CD4-positive, alpha-beta memory T cell (primary cell): ENCODE measurements at regions not wholly inside any gene's neighbourhood (a gene's known extent, or its start where the extent isn't known, plus 50 kb on each side); places are given as distances from the start of the nearest gene placed in this dataset.
A peak's percentile ranks its signal among the peaks of the same experiment; 100 is the strongest.

Experiments used
- CTCF ChIA-PET: fragments of 350-600 bp; sonication (Branson Sonifier 250); formaldehyde crosslinking; loops from one replicate; lab custom pipeline; 2021; ENCODE audit warnings: inconsistent platforms; ENCODE audit not compliant: partially characterized antibody; lab: Charles Lee
- POLR2A ChIA-PET: fragments of 350-600 bp; sonication (Branson Sonifier 250); formaldehyde crosslinking; loops from one replicate; lab custom pipeline; 2021; ENCODE audit not compliant: partially characterized antibody; lab: Charles Lee
- DNase-seq, 5 donors: peaks; one replicate each; pipeline versions ENCODE4 v3.0.0 to v3.0.0-alpha.2; 2020 to 2022; ENCODE audit warnings: mixed read lengths in 1 of 5
- H3K27ac ChIP-seq: one replicate; pipeline ENCODE4 v1.7.0; 2013; ENCODE audit warnings: low read depth, low read length
- H3K27me3 ChIP-seq: 2 replicates; pipeline ENCODE4 v1.7.0; 2013; ENCODE audit warnings: mild to moderate bottlenecking, low read length, moderate library complexity; ENCODE audit not compliant: insufficient read depth
- H3K36me3 ChIP-seq: 2 replicates; pipeline ENCODE4 v1.7.0; 2013; ENCODE audit warnings: mild to moderate bottlenecking, low read length, moderate library complexity; ENCODE audit not compliant: insufficient read depth
- H3K4me1 ChIP-seq: 2 replicates; pipeline ENCODE4 v1.7.0; 2013; ENCODE audit warnings: mild to moderate bottlenecking, low read length, moderate library complexity; ENCODE audit not compliant: insufficient read depth
- H3K4me3 ChIP-seq, 2 donors: one replicate each; pipeline ENCODE4 v1.7.0; 2013; ENCODE audit warnings: low read length in 2 of 2, mild to moderate bottlenecking in 1 of 2
- H3K9me3 ChIP-seq, 2 donors: one replicate each; pipeline ENCODE4 v1.7.0; 2013; ENCODE audit warnings: low read length in 2 of 2, control low read depth in 1 of 2; ENCODE audit not compliant: control insufficient read depth in 1 of 2
- H3K27ac Mint-ChIP-seq, 7 donors: one replicate each; pipeline ENCODE4 v1.8.0; 2020 to 2021; ENCODE audit warnings: mixed read lengths in 7 of 7, mild to moderate bottlenecking in 6 of 7, inconsistent platforms in 3 of 7, moderate library complexity in 3 of 7
- H3K27me3 Mint-ChIP-seq, 2 donors: one replicate each; pipeline ENCODE4 v1.8.0; 2020 to 2021; ENCODE audit warnings: mixed read lengths in 2 of 2
- H3K36me3 Mint-ChIP-seq, 2 donors: one replicate each; pipeline ENCODE4 v1.8.0; 2020 to 2021; ENCODE audit warnings: mixed read lengths in 2 of 2, inconsistent platforms in 1 of 2, mild to moderate bottlenecking in 1 of 2
- H3K4me1 Mint-ChIP-seq, 4 donors: one replicate each; pipeline ENCODE4 v1.8.0; 2020 to 2021; ENCODE audit warnings: mixed read lengths in 4 of 4, mild to moderate bottlenecking in 1 of 4
- H3K4me3 Mint-ChIP-seq, 8 donors: one replicate each; pipeline ENCODE4 v1.8.0; 2020 to 2021; ENCODE audit warnings: mixed read lengths in 8 of 8, mild to moderate bottlenecking in 7 of 8, moderate library complexity in 6 of 8, inconsistent platforms in 3 of 8
- H3K9me3 Mint-ChIP-seq, 8 donors: one replicate each; pipeline ENCODE4 v1.8.0; 2020 to 2021; ENCODE audit warnings: mixed read lengths in 8 of 8, mild to moderate bottlenecking in 5 of 8, inconsistent platforms in 3 of 8, moderate library complexity in 1 of 8
- intact Hi-C: fragments of 100-400 bp; cut with micrococcal nuclease; formaldehyde crosslinking; loops from one replicate; pipeline ENCODE4 v1.15.1; 2023

- Histone ChIP-seq H3K27ac (no peak overlapping the region), H3K36me3 (no peaks in the 10 kb centered on the region), H3K4me3 (no peak overlapping the region), H3K9me3 (no peaks in the 10 kb centered on the region), H3K27me3 (no peaks in the 10 kb centered on the region), H3K4me1 (no peaks in the 10 kb centered on the region)
- H3K4me1 Mint-ChIP-seq: no peaks in the 10 kb centered on the region
- H3K27me3 Mint-ChIP-seq: no peaks in the 10 kb centered on the region
- H3K27ac Mint-ChIP-seq: no peak overlapping the region
- no peak overlapping the region for H3K4me3 Mint-ChIP-seq
- no peaks in the 10 kb centered on the region for H3K9me3 Mint-ChIP-seq
- intact Hi-C loops: no loop called here
- CTCF ChIA-PET: interaction anchor here (1.2 kb wide), 1 partner anchor 29 kb away, joined by 4 read pairs; no protein-coding TSS in a partner anchor
- no peaks in the 10 kb centered on the region for H3K36me3 Mint-ChIP-seq
- DNase-seq: no peak
- POLR2A ChIA-PET: no interaction called here
Observed at GRCh38 chr3:25894101-25894500, 104.2 kb downstream of the OXSM start.

- Mint-ChIP-seq H3K36me3 (no peaks in the 10 kb centered on the region), H3K4me3 (no peak overlapping the region), H3K4me1 (peaks cover 3 to 7% (median 4%) of the 10 kb centered on the region in 4 donors), H3K27me3 (no peaks in the 10 kb centered on the region), H3K27ac (no peak overlapping the region), H3K9me3 (no peaks in the 10 kb centered on the region)
- Histone ChIP-seq H3K4me3 (no peak overlapping the region), H3K9me3 (no peaks in the 10 kb centered on the region), H3K27ac (no peak overlapping the region), H3K27me3 (no peaks in the 10 kb centered on the region), H3K36me3 (no peaks in the 10 kb centered on the region), H3K4me1 (no peaks in the 10 kb centered on the region)
- ChIA-PET CTCF (interaction anchor here (1.2 kb wide), 1 partner anchor 30 kb away, joined by 4 read pairs; no protein-coding TSS in a partner anchor), POLR2A (no interaction called here)
- intact Hi-C loops: no loop called here
- DNase-seq: no peak
Observed at GRCh38 chr3:25895031-25895430, 105.1 kb downstream of the OXSM start.

- Histone ChIP-seq H3K9me3 (no peaks in the 10 kb centered on the region), H3K27ac (no peak overlapping the region), H3K4me1 (no peaks in the 10 kb centered on the region), H3K36me3 (no peaks in the 10 kb centered on the region), H3K27me3 (no peaks in the 10 kb centered on the region), H3K4me3 (no peak overlapping the region)
- H3K27me3 Mint-ChIP-seq: no peaks in the 10 kb centered on the region
- peaks cover 6 to 11% (median 8%) of the 10 kb centered on the region in 4 donors for H3K4me1 Mint-ChIP-seq
- H3K27ac Mint-ChIP-seq: no peak overlapping the region
- POLR2A ChIA-PET: no interaction called here
- intact Hi-C loops: no loop called here
- CTCF ChIA-PET: interaction anchor here (1.2 kb wide), 1 partner anchor 30 kb away, joined by 4 read pairs; no protein-coding TSS in a partner anchor
- no peaks in the 10 kb centered on the region for H3K9me3 Mint-ChIP-seq
- no peak for DNase-seq
- H3K36me3 Mint-ChIP-seq: no peaks in the 10 kb centered on the region
- no peak overlapping the region for H3K4me3 Mint-ChIP-seq
Observed at GRCh38 chr3:25895443-25895842, 105.6 kb downstream of the OXSM start.

- intact Hi-C loops: no loop called here
- POLR2A ChIA-PET: no interaction called here
- Histone ChIP-seq H3K36me3 (no peaks in the 10 kb centered on the region), H3K4me1 (peaks cover 15% of the 10 kb centered on the region), H3K27me3 (no peaks in the 10 kb centered on the region), H3K27ac (no peak overlapping the region), H3K9me3 (no peaks in the 10 kb centered on the region), H3K4me3 (no peak overlapping the region)
- no peak for DNase-seq
- Mint-ChIP-seq H3K9me3 (no peaks in the 10 kb centered on the region), H3K27ac (no peak overlapping the region), H3K36me3 (no peaks in the 10 kb centered on the region), H3K27me3 (no peaks in the 10 kb centered on the region), H3K4me3 (no peak overlapping the region), H3K4me1 (peaks cover 16 to 27% (median 20%) of the 10 kb centered on the region in 4 donors)
- CTCF ChIA-PET: no interaction called here
Observed at GRCh38 chr3:25897019-25897418, 107.1 kb downstream of the OXSM start.

- intact Hi-C loops: no loop called here
- no peaks in the 10 kb centered on the region for H3K27me3 ChIP-seq
- H3K36me3 Mint-ChIP-seq: no peaks in the 10 kb centered on the region
Observed at GRCh38 chr3:25899352-25900101, 109.6 kb downstream of the OXSM start.

GRCh38 chr3:25900161-25900560 lies 110.3 kb downstream of the OXSM start:
- Mint-ChIP-seq H3K4me1 (peaks cover 23 to 42% (median 31%) of the 10 kb centered on the region in 4 donors), H3K9me3 (no peaks in the 10 kb centered on the region), H3K4me3 (no peak overlapping the region), H3K27me3 (peaks cover 0 to 1% of the 10 kb centered on the region in 2 donors), H3K27ac (peak overlapping the region in 1 of 7 donors; percentile 0), H3K36me3 (no peaks in the 10 kb centered on the region)
- no peaks in the 10 kb centered on the region for H3K27me3 ChIP-seq
- H3K4me3 ChIP-seq: no peak overlapping the region
- intact Hi-C loops: no loop called here
- CTCF ChIA-PET: interaction anchor here (1.2 kb wide), 1 partner anchor 252 kb away, joined by 3 read pairs; no protein-coding TSS in a partner anchor
- H3K9me3 ChIP-seq: no peaks in the 10 kb centered on the region
- no peak for DNase-seq
- no peaks in the 10 kb centered on the region for H3K36me3 ChIP-seq
- POLR2A ChIA-PET: no interaction called here
- H3K27ac ChIP-seq: no peak overlapping the region
- H3K4me1 ChIP-seq: peaks cover 26% of the 10 kb centered on the region

More at GRCh38 chr3:25899352-25900101, 109.6 kb downstream of the OXSM start:
- Histone ChIP-seq H3K4me3 (no peak overlapping the region), H3K27ac (no peak overlapping the region), H3K36me3 (no peaks in the 10 kb centered on the region), H3K4me1 (peaks cover 26% of the 10 kb centered on the region), H3K9me3 (no peaks in the 10 kb centered on the region)
- Mint-ChIP-seq H3K4me3 (no peak overlapping the region), H3K27me3 (no peaks in the 10 kb centered on the region), H3K27ac (peak overlapping the region in 2 of 7 donors; percentile 9 to 10), H3K4me1 (peaks cover 23 to 42% (median 31%) of the 10 kb centered on the region in 4 donors), H3K9me3 (no peaks in the 10 kb centered on the region)
- CTCF ChIA-PET: interaction anchor here (1.2 kb wide), 2 partner anchors 43 to 251 kb away, joined by 3 read pairs; no protein-coding TSS in a partner anchor
- DNase-seq: no peak
- POLR2A ChIA-PET: no interaction called here

- POLR2A ChIA-PET: interaction anchor here (0.9 to 1.3 kb wide), 2 partner anchors 10 to 119 kb away, joined by 3 to 5 read pairs; partner anchors contain the start of gene NGLY1
Observed at GRCh38 chr3:25901796-25902195, 111.9 kb downstream of the OXSM start.

More at GRCh38 chr3:25901796-25902195, 111.9 kb downstream of the OXSM start:
- H3K27ac ChIP-seq: no peak overlapping the region
- peaks cover 23 to 42% (median 31%) of the 10 kb centered on the region in 4 donors for H3K4me1 Mint-ChIP-seq
- no peak overlapping the region for H3K4me3 ChIP-seq
- no peaks in the 10 kb centered on the region for H3K27me3 ChIP-seq
- H3K27me3 Mint-ChIP-seq: peaks cover 0 to 1% of the 10 kb centered on the region in 2 donors
- no peaks in the 10 kb centered on the region for H3K36me3 ChIP-seq
- H3K9me3 ChIP-seq: no peaks in the 10 kb centered on the region
- peak overlapping the region in 7 of 8 donors; percentile 17 to 65 (median 51) for H3K4me3 Mint-ChIP-seq
- H3K27ac Mint-ChIP-seq: peak overlapping the region in 3 of 7 donors; percentile 14 to 57 (median 22)
- peaks cover 26% of the 10 kb centered on the region for H3K4me1 ChIP-seq
- H3K36me3 Mint-ChIP-seq: no peaks in the 10 kb centered on the region
- CTCF ChIA-PET: interaction anchor here (1.1 to 1.4 kb wide), 3 partner anchors 9 to 254 kb away, joined by 3 to 7 read pairs (median 5); no protein-coding TSS in a partner anchor
- intact Hi-C loops: no loop called here
- peak; percentile 41 to 55 (median 47) for DNase-seq
- no peaks in the 10 kb centered on the region for H3K9me3 Mint-ChIP-seq
